Tongue (tissue), 2 donors: ENCODE measurements at regions not wholly inside any gene's neighbourhood (a gene's known extent, or its start where the extent isn't known, plus 50 kb on each side); places are given as distances from the start of the nearest gene placed in this dataset. TPM values are rescaled to one million over a fixed set of nuclear protein-coding genes. Genes with fewer than 3 reads are reported as not detected.
A peak's percentile ranks its signal among the peaks of the same experiment; 100 is the strongest.

Source experiments
- DNase-seq: peaks from one replicate; pipeline ENCODE4 v3.0.0-alpha.2; 2015
- small RNA-seq: library from RNA; depleted of rRNA; stranded (forward); fragments of <200 nt; gene quantifications from one replicate; pipeline ENCODE3, GENCODE V24; 2014; ENCODE audit warnings: low replicate concordance

DNA sequence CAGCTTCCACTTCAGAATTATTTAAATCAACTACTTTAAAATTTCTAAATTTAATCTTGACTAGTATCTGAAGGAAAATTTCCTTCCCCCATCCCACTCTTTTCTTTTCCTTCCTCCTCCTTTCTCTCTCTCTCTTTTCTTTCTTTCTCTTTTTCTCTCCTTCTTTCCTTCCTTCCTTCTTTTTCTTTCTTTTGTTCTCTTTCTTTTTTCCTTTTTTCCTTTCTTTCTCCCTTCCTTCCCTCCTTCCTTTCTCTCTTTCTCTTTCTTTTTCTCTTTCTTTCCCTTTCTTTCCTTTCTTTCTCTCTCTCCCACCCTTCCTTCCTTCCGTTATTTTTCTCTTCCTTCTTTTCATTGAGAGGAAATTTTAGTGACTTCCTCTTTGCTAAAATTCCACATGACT lies 132.0 kb upstream of the CDH19 start:
- DNase-seq, result no peak

GRCh38 chr18:66734451-66734850 lies 130.6 kb upstream of the CDH19 start:
- DNase-seq, result no peak

DNA sequence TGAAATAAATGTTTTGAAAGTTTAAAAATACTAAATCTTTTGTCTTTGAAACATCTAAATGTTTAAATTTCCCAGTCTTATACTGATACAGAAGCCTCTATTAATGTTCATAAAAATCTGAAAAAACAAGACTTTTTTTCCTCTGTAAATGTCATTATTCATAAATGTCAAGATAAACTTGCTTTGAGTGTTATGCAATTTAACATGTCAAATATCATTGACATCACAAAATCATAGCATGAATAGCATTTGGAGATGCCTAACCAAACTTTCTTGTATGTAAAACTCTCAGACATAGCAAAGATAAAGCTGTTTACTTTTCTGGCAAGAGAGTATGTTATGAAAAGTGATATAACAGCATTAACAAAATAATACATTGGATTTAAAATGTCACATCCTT lies 128.0 kb upstream of the CDH19 start:
- DNase-seq, result no peak

DNA sequence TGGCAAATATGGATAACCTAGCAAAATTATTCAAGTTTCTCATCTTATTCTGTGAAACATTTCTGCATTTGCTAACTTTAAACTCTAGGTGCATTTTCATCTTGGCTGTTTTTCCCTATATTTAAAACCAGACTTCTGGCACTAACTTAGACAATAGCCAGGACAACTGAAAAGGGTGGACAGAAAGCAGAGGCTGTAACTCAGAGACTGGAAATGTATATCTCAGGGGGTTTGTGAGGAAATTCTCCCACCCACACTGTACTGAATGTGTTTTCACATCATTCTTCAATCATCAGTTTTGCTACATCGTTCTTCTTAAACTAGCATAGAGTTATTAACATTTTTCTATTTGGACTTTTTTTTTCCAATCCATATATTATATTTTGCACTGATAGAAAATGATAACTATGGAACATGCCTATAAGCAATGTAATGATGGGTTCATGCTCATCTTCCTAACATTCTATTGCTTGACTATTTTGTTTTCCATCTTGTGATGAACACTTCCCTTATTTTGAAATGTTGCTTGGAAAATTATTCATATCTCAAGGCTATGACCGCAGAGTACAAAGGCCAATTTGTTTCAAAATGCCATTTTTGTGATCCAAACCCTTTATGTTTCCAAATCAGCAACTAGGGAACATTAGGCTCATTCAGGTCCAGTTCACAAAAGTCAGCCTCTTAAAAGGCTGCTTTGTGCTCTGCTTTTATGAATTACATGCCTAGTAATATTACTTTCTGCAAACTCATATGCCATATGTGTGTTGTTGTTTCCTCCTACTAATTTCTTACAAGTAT lies 125.8 kb upstream of the CDH19 start:
- DNase-seq, result peak; percentile 59

DNA sequence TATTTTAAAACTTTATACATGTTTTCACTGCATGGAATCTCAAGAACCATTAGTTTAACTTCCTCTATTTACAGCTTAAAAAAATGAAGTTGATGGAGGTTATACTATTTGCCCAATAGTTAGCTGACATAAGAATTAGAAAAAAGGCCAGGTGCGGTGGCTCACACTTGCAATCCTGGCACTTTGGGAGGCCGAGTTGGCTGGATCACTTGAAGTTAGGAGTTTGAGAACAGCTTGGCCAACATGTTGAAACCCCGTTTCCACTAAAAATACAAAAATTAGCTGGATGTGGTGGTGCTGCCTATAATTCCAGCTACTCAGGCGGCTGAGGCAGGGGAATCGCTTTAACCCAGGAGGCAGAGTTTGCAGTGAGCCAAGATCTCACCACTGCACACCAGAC lies 125.1 kb upstream of the CDH19 start:
- DNase-seq, result no peak

DNA sequence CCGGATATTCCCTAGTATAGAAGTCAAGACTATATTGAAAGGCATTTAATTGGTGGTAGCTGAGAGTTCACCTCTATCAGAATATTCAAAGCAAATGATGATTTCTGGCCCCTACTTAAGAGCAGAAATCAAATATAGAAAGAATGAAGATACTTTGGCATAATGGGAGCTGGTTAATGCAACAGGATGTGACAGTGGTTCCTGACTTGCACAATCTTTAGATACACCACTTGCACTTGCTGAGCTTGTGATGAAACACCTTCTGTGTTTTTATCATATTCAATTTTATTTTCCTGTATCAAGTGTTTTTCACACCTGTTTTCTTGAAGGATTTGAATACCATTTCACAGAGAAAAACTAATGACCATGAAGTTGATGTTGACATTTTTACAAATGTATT lies 124.1 kb upstream of the CDH19 start:
- no peak for DNase-seq

- DNase-seq, result peak; percentile 69
Measured at GRCh38 chr18:66724664-66725356, 120.9 kb upstream of the CDH19 start.

DNA sequence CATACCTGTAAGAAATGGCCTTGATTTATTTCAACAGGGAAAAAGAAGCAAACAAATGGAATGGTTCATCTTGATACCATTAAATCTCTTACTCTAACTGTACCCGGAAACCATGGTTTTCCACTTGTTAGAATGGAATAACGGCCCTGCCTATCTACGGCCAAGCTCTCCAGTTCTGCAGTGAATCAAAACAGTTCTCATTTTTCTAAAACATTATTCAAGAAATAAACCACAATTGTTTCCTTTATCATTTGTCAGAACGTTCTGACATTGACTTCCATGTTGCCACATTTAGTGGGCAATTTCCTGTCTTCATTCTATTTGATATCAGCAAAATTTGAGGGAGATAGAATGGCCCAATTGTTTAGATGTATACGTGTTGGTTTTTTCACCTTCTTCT lies 118.8 kb upstream of the CDH19 start:
- no peak for DNase-seq

DNA sequence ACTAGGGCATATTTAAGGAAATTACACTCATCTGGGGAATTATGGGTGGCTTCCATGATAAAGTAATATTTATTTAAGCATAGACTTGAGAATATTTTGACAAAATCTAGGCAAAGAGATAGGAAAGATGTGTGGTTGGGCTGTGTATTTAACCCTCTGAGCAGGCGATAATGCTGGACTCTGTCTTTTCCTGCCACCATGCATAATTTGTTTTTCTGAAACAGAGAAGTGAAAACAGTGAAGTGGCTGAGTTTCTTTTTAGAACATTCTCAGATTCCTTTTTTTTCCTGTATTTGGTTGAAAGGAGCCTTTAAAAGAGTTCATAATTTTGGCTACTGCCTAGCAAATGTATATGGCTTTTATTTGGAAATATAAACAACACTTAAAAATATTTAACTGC lies 104.8 kb upstream of the CDH19 start:
- no peak for DNase-seq

DNA sequence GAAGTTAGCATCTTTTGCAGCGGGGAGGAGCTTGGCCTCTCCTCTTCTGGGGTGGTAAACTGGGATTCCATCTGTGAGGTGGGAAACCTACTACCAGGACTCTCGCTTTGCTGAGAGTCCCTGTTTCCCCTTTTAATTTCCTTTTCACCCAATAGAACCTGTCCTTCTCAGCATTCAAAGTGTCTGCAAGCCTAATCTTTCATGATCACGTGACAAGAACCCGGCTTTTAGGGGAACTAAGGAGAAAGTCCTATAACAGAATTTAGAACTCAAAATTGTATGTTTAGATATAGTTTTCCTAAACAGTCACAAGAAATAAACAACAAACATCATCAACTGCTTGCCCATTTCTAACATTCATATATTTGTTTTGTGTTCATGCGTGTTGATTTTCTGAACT lies 103.6 kb upstream of the CDH19 start:
- DNase-seq, result no peak

DNA sequence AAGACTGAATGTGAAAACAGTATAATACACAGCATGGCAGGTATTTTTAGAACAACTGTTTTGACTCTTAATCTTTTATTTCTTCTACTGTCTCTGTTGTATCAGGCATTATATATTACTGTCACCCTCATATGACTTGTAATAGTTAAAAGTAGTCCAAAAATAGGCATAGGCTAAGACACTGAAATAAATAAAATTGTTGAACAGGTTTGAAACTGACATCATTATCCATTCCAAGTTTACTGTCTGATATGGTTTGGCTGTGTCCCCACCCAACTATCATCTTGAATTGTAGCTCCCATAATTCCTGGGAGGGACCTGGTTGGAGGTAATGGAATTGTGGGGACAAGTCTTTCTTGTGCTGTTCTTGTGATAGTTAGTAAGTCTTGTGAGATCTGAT lies 91.4 kb upstream of the CDH19 start:
- DNase-seq, result no peak

GRCh38 chr18:66694852-66695251 lies 91.0 kb upstream of the CDH19 start:
- DNase-seq, result no peak

DNA sequence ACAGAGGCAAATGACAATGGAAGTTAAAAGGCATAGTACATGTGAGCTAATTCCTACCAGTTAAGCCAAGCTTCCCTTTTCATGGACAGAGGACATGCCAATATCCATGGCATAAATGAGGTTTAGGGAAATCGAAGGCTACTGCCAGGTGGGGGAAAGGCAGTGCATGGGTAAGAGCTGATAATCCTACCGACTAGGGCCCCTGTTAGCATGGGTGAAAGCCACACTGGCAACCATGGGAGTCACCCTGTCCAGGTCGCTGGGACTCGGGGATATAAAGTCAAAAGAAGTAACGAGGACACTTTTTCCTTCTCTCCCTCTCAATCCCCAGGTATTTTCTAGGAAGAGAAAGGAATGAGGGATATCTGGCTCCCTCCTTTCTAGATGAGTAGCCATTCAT lies 83.7 kb upstream of the CDH19 start:
- no peak for DNase-seq

DNA sequence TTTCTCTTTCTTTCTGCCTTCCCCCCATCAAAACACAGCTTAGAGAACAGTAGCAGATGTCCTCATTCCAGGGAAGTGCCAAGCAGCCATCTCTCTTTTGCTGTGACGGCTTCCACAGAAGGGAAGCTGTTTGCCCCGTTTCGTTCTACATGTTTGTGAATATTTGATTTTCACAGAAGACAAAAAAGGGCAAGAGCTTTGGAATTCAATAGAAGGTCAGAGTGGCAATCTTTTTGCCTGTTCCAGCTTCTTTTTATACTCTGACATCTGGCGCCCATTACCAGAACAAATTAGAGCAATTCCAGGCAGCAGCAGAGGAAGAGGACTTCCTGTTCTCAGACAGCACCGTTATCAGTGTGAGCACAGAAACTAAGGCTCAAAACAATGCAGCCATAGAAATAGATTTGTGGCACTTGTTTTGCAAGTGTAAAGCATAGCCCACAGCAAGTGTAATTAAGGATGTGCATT lies 79.0 kb upstream of the CDH19 start:
- peak; percentile 54 for DNase-seq

DNA sequence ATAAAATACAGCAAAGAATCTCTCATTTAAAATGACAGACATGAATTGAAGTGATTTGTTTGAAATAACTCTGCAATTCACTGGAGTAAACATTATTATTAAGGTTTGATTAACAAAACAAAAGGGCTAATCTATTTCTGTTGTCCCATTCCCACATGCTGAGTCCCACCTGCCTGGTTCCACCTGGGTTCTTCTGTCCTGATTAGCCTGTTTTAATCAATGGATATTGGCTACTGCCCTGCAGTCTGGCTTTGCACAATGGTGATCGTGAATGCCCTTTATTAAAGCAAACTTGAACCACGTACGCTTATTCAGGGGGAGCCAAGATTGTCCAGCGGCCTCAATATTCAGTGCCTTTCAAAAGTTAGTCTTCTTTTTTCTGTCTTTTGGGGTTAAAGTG lies 72.8 kb upstream of the CDH19 start:
- no peak for DNase-seq

DNA sequence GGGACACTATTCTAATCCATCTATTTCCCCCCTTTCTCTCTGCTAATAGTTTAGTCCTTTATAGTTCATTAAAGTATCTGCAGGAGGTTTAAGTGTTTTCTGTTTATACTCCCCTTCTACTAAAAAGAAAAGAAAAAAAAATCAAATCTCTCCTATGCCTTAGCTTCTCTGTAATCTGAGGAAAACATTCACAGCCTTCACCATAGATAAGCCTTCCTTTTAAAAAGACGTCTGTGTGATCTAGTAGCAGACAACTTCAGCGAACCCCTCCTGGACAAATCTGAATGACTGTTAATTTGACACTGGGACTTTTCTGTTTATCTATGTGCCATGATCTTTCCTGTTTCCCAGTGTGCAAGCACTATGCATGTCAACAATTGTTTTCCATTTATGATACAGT lies 70.4 kb upstream of the CDH19 start:
- DNase-seq, result no peak

- no peak for DNase-seq
Measured at GRCh38 chr18:66668706-66669105, 64.8 kb upstream of the CDH19 start.

GRCh38 chr18:66662632-66663031 lies 58.7 kb upstream of the CDH19 start:
- DNase-seq, result no peak

DNA sequence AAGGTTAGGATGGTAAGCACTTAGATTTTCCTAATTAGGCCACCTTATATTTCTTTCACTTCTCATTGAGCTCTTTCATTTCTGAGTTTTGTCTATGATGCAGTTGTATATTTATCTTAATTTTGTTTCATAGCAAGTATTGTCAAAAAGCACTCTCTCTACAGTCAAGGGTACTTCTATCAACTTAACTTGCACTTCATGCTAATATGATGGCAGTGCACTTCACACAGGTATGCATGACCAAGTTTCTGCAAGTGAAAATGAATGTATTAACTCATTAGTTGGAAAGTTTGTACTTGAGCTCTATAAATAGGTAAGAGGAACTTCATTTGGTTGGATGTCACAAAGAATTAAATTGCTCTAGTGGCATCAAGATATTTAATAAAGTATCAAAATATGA lies 51.5 kb upstream of the CDH19 start:
- DNase-seq, result no peak

Small RNA genes in the stretch of these regions (small RNA-seq; reads per million reads assigned to genes)
- gene AC091042.1 (not detected), gene MIR5011 (not detected), gene RNU6-1037P (not detected), gene RPL31P9 (not detected)
